H9 (cell line): ENCODE measurements at regions not wholly inside any gene's neighbourhood (a gene's known extent, or its start where the extent isn't known, plus 50 kb on each side); places are given as distances from the start of the nearest gene placed in this dataset.

Experiments used
- DNase-seq: peaks from one replicate; pipeline ENCODE4 v3.0.0-alpha.2; 2017
- H2AFZ ChIP-seq: one replicate; pipeline ENCODE4 v1.6.1; 2013; ENCODE audit warnings: mild to moderate bottlenecking, low read length, control low read depth, moderate library complexity
- H2AK5ac ChIP-seq: 2 replicates; pipeline ENCODE4 v1.6.1; 2013; ENCODE audit warnings: low read length, control low read depth, mixed read lengths; ENCODE audit not compliant: insufficient read length
- H2BK120ac ChIP-seq: one replicate; pipeline ENCODE4 v1.6.1; 2013; ENCODE audit warnings: low read depth, mild to moderate bottlenecking, low read length, control low read depth, inconsistent platforms; ENCODE audit not compliant: poor library complexity, severe bottlenecking
- H2BK12ac ChIP-seq: 2 replicates; pipeline ENCODE4 v1.6.1; 2013; ENCODE audit warnings: low read length, control low read depth, mixed read lengths, low read depth; ENCODE audit not compliant: insufficient read length
- H2BK15ac ChIP-seq: 2 replicates; pipeline ENCODE4 v1.6.1; 2013; ENCODE audit warnings: low read depth, low read length, control low read depth
- H2BK20ac ChIP-seq: one replicate; pipeline ENCODE4 v1.6.1; 2013; ENCODE audit warnings: low read depth, mild to moderate bottlenecking, low read length, control low read depth, inconsistent platforms; ENCODE audit not compliant: poor library complexity, severe bottlenecking
- H2BK5ac ChIP-seq: 2 replicates; pipeline ENCODE4 v1.6.1; 2013; ENCODE audit warnings: low read length, control low read depth, mixed read lengths; ENCODE audit not compliant: insufficient read length
- H3K14ac ChIP-seq: 2 replicates; pipeline ENCODE4 v1.6.1; 2013; ENCODE audit warnings: low read length, control low read depth; ENCODE audit not compliant: insufficient read depth
- H3K18ac ChIP-seq: 2 replicates; pipeline ENCODE4 v1.6.1; 2013; ENCODE audit warnings: low read depth, mild to moderate bottlenecking, mixed read lengths, low read length, control low read depth; ENCODE audit not compliant: insufficient read length
- H3K23ac ChIP-seq: 2 replicates; pipeline ENCODE4 v1.6.1; 2013; ENCODE audit warnings: low read length, control low read depth, mixed read lengths, low read depth; ENCODE audit not compliant: insufficient read length
- H3K23me2 ChIP-seq: 2 replicates; pipeline ENCODE4 v1.6.1; 2013; ENCODE audit warnings: low read depth, mild to moderate bottlenecking, mixed read lengths, low read length, control low read depth; ENCODE audit not compliant: insufficient read length, poor library complexity, severe bottlenecking
- H3K27ac ChIP-seq: 2 replicates; pipeline ENCODE4 v1.5.1; 2013; ENCODE audit warnings: low read length, control low read depth, mixed read lengths, low read depth; ENCODE audit not compliant: insufficient read length
- H3K27me3 ChIP-seq: 2 replicates; pipeline ENCODE4 v1.6.1; 2013; ENCODE audit warnings: low read length, control low read depth, inconsistent platforms; ENCODE audit not compliant: insufficient read depth
- H3K4ac ChIP-seq: 2 replicates; pipeline ENCODE4 v1.6.1; 2013; ENCODE audit warnings: low read depth, mild to moderate bottlenecking, control low read depth, inconsistent platforms, low read length, moderate library complexity
- H3K4me1 ChIP-seq: 2 replicates; pipeline ENCODE4 v1.6.1; 2013; ENCODE audit warnings: low read length, control low read depth, inconsistent platforms; ENCODE audit not compliant: insufficient read depth
- H3K4me2 ChIP-seq: 2 replicates; pipeline ENCODE4 v1.6.1; 2013; ENCODE audit warnings: low read length, control low read depth, mixed read lengths; ENCODE audit not compliant: insufficient read length, insufficient read depth
- H3K56ac ChIP-seq: 2 replicates; pipeline ENCODE4 v1.6.1; 2013; ENCODE audit warnings: low read depth, mild to moderate bottlenecking, mixed read lengths, low read length, control low read depth; ENCODE audit not compliant: insufficient read length
- H3K79me1 ChIP-seq: 2 replicates; pipeline ENCODE4 v1.6.1; 2013; ENCODE audit warnings: low read depth, mild to moderate bottlenecking, moderate library complexity, low read length, control low read depth, inconsistent platforms; ENCODE audit not compliant: insufficient read depth, poor library complexity, severe bottlenecking
- H3K79me2 ChIP-seq: 2 replicates; pipeline ENCODE4 v1.6.1; 2013; ENCODE audit warnings: low read length, control low read depth, inconsistent platforms; ENCODE audit not compliant: insufficient read depth
- H3K9ac ChIP-seq: 2 replicates; pipeline ENCODE4 v1.6.1; 2013; ENCODE audit warnings: low read length, control low read depth, mixed read lengths; ENCODE audit not compliant: insufficient read length; ENCODE audit errors: extremely low read depth
- H3K9me3 ChIP-seq: one replicate; pipeline ENCODE4 v1.6.1; 2013; ENCODE audit warnings: low read depth, low read length, inconsistent platforms; ENCODE audit not compliant: control insufficient read depth
- H3T11ph ChIP-seq: one replicate; pipeline ENCODE4 v1.6.1; 2013; ENCODE audit warnings: mild to moderate bottlenecking, low read length, control low read depth, inconsistent platforms
- H4K20me1 ChIP-seq: one replicate; pipeline ENCODE4 v1.6.1; 2013; ENCODE audit not compliant: control insufficient read depth, insufficient read length, insufficient read depth
- H4K5ac ChIP-seq: 2 replicates; pipeline ENCODE4 v1.6.1; 2013; ENCODE audit warnings: low read depth, mild to moderate bottlenecking, mixed read lengths, low read length, control low read depth; ENCODE audit not compliant: insufficient read length
- H4K8ac ChIP-seq: replicated peaks from 2 replicates; pipeline ENCODE4 v1.6.1; 2013; ENCODE audit warnings: low read length, control low read depth, mixed read lengths, low read depth; ENCODE audit not compliant: insufficient read length
- H4K91ac ChIP-seq: 2 replicates; pipeline ENCODE4 v1.6.1; 2013; ENCODE audit warnings: low read depth, mild to moderate bottlenecking, moderate library complexity, mixed read lengths, low read length, control low read depth; ENCODE audit not compliant: insufficient read length
- H3K27ac Mint-ChIP-seq, 3 experiments: 2 replicates in 2 of 3; 3 replicates in 1 of 3; pipeline ENCODE4 v1.8.0; 2020 to 2021; ENCODE audit warnings: mixed read lengths in 3 of 3, mild to moderate bottlenecking in 1 of 3, moderate library complexity in 1 of 3
- H3K27me3 Mint-ChIP-seq: 2 replicates; pipeline ENCODE4 v1.8.0; 2021; ENCODE audit warnings: low read depth, mild to moderate bottlenecking, moderate library complexity, mixed read lengths
- H3K36me3 Mint-ChIP-seq, 3 experiments: 2 replicates in 2 of 3; 3 replicates in 1 of 3; pipeline ENCODE4 v1.8.0; 2020 to 2021; ENCODE audit warnings: low read depth in 3 of 3, mixed read lengths in 3 of 3; ENCODE audit not compliant: insufficient read depth in 1 of 3
- H3K4me1 Mint-ChIP-seq, 2 experiments: 2 replicates each; pipeline ENCODE4 v1.8.0; 2020; ENCODE audit warnings: mixed read lengths in 2 of 2
- H3K4me3 Mint-ChIP-seq, 2 experiments: 2 replicates in 1 of 2; 3 replicates in 1 of 2; pipeline ENCODE4 v1.8.0; 2020 to 2021; ENCODE audit warnings: mild to moderate bottlenecking in 2 of 2, mixed read lengths in 2 of 2, moderate library complexity in 1 of 2
- H3K9me3 Mint-ChIP-seq, 2 experiments: 2 replicates in 1 of 2; 3 replicates in 1 of 2; pipeline ENCODE4 v1.8.0; 2020; ENCODE audit warnings: mild to moderate bottlenecking in 2 of 2, mixed read lengths in 2 of 2, moderate library complexity in 1 of 2
- WGBS: extraction: QIAGEN DNeasy Blood & Tissue Kit; methylation state at CpG from one replicate; pipeline ENCODE4 v1.1.7; 2013; ENCODE audit warnings: missing lambda C conversion rate, low lambda C conversion rate, mixed read lengths; ENCODE audit not compliant: insufficient read length; ENCODE audit errors: extremely low coverage; 5-methylcytosine and 5-hydroxymethylcytosine counted together
- TF ChIP-seq, protein P1 (sequence below): fragments of 200-600 bp; sonication (generic); conservative IDR thresholded peaks from 3 replicates; pipeline ENCODE4 v1.8.0; 2021; ENCODE audit warnings: antibody characterized with exemption, mild to moderate bottlenecking

GRCh38 chr14:98993818-98994217 is 278.2 kb downstream of the BCL11B start:
- TF ChIP-seq, protein P1, sequence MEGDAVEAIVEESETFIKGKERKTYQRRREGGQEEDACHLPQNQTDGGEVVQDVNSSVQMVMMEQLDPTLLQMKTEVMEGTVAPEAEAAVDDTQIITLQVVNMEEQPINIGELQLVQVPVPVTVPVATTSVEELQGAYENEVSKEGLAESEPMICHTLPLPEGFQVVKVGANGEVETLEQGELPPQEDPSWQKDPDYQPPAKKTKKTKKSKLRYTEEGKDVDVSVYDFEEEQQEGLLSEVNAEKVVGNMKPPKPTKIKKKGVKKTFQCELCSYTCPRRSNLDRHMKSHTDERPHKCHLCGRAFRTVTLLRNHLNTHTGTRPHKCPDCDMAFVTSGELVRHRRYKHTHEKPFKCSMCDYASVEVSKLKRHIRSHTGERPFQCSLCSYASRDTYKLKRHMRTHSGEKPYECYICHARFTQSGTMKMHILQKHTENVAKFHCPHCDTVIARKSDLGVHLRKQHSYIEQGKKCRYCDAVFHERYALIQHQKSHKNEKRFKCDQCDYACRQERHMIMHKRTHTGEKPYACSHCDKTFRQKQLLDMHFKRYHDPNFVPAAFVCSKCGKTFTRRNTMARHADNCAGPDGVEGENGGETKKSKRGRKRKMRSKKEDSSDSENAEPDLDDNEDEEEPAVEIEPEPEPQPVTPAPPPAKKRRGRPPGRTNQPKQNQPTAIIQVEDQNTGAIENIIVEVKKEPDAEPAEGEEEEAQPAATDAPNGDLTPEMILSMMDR: no peak
- H2BK120ac ChIP-seq: no peak overlapping the region
- Mint-ChIP-seq H3K4me3 (no peak overlapping the region), H3K9me3 (peaks cover 0 to 2% of the 10 kb centered on the region in 2 experiments; a peak in 2 of 5 replicates), H3K36me3 (peaks cover 0 to 7% (median 0%) of the 10 kb centered on the region in 3 experiments; a peak in 1 of 7 replicates), H3K4me1 (peaks cover 26 to 37% of the 10 kb centered on the region in 2 experiments), H3K27me3 (peaks cover 11% of the 10 kb centered on the region), H3K27ac (peak overlapping the region in 2 of 3 experiments; percentile 18 to 62; a peak in 1 of 7 replicates)
- H2AFZ ChIP-seq: no peak overlapping the region
- H3K79me2 ChIP-seq: no peaks in the 10 kb centered on the region
- H2BK12ac ChIP-seq: no peak overlapping the region
- no peak overlapping the region for H3K4me2 ChIP-seq
- H3K4me1 ChIP-seq: peaks cover 4% of the 10 kb centered on the region; the same call in 1 of the 2 replicates
- no peak overlapping the region for H4K8ac ChIP-seq
- H3K27me3 ChIP-seq: no peaks in the 10 kb centered on the region
- H2AK5ac ChIP-seq: no peak overlapping the region
- H3K23ac ChIP-seq: no peak overlapping the region
- no peak overlapping the region for H3K9ac ChIP-seq
- no peaks in the 10 kb centered on the region for H3K79me1 ChIP-seq
- no peaks in the 10 kb centered on the region for H3K23me2 ChIP-seq
- DNase-seq: no peak
- WGBS: no CpG with 5 or more reads among the region's 1 CpG
- H3T11ph ChIP-seq: no peak overlapping the region
- no peak overlapping the region for H4K5ac ChIP-seq
- no peaks in the 10 kb centered on the region for H4K20me1 ChIP-seq
- no peak overlapping the region for H3K18ac ChIP-seq
- no peak overlapping the region for H2BK15ac ChIP-seq
- H3K14ac ChIP-seq: peak overlapping the region; percentile 6; the same call in 1 of the 2 replicates
- no peak overlapping the region for H3K27ac ChIP-seq
- H2BK20ac ChIP-seq: peak overlapping the region; percentile 32
- H4K91ac ChIP-seq: no peak overlapping the region
- no peak overlapping the region for H3K4ac ChIP-seq
- no peaks in the 10 kb centered on the region for H3K9me3 ChIP-seq
- H2BK5ac ChIP-seq: no peak overlapping the region
- H3K56ac ChIP-seq: no peak overlapping the region
